AG08395 (cell line): ENCODE measurements at regions not wholly inside any gene's neighbourhood (a gene's known extent, or its start where the extent isn't known, plus 50 kb on each side); places are given as distances from the start of the nearest gene placed in this dataset.
A peak's percentile ranks its signal among the peaks of the same experiment; 100 is the strongest.
"Not testable (repeated sequence)": the region's sequence is repeated elsewhere in the genome, so short reads cannot be mapped to it uniquely, and the experiment has no call there.

Source experiments
- DNase-seq: peaks from one replicate; pipeline ENCODE4 v3.0.0; 2012; ENCODE audit warnings: mixed read lengths, low spot score

DNA sequence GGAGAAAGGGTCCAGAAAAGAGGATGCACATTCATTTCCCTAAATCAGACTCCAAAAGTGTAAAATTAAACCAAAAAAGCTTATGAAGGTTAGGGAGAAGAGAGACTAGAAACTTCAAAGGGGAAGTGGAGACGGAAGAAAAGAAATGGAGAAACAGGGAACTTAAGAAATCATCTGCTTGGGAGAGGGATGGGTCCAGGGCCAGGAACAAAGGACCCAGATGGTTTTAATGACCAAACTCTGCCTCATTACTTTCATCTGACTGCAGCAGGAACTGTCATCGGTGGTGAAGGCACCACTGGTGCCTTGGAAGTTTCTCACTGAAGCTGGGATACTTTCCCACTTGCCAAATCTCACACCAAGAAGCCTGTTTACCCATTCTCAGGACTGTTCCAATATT is 70.5 kb upstream of the SLC4A7 start:
- DNase-seq: peak; percentile 73

DNA sequence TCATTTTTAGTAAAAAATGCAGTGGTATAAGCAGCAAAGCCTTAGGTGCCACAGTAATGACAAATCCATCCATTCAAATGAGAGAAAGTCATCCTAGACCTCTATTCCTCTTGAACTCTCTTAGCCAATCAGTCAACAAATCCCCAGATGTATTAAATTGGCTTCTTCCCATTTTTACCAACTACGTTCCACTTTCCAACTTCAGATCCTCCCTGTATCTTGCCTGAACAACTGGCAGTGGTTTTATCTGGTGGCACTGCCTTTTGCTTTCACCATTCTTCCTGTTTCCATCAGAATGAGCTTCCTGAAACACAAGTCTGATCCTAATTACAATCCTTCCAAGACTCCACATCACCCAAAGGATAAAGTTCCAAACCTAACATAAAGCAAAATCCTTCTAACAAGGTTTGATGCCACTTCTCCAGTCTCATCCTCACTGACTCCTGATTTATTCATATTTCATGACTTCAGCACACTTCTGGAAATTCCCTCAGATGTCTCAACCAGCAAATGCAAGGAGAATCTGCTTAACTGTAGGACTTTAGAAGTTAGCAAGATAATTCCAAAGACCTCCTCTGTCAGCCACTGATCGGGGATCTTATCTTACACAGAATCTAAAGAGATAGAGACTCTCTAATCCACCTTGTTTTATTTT is 69.8 kb upstream of the SLC4A7 start:
- DNase-seq: peak; percentile 20

GRCh38 chr3:27552708-27553107 is 68.5 kb upstream of the SLC4A7 start:
- peak; percentile 66 for DNase-seq

DNA sequence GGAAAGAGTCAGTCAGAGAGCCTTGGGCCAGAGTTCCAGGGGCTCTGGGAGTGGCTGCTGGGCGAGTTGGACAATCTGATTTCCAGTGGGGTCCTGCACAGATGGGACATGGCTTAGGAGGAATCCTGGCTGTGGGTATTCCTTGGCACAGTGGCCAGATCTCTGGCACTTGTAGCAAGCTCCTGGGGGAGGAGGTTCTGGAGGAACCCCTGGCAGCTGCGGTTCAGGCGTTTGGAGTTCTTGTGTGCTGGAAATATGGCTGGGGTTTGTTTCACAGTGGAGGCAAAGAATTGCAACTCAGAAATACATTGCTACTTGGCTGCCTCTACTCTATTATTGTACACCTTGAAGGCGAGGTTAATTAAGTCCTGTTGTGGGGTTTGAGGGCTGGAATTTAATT is 67.2 kb upstream of the SLC4A7 start:
- not testable (repeated sequence) for DNase-seq

- DNase-seq: no peak
Observed at GRCh38 chr3:27545061-27545460, 60.9 kb upstream of the SLC4A7 start.

- peak; percentile 33 for DNase-seq
Observed at GRCh38 chr3:27544372-27544865, 60.2 kb upstream of the SLC4A7 start.

GRCh38 chr3:27542476-27542875 is 58.3 kb upstream of the SLC4A7 start:
- DNase-seq: no peak

DNA sequence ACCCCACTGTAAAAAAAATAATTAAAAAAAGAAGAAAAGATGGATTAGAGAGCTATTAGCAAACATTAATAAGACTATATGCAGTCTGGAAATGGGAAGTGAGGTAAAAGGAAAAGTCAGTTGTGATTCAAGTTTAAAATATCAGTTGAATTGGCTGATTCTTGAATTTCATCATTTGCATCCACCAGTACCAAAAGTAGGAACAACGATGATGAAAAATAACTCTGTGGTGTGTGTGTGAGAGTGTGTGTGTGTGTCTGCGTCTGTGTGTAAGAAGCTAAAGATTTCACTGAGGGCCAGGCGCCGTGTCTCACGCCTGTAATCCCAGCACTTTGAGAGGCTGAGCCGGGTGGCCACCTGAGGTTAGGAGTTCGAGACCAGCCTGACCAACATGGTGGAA is 56.0 kb upstream of the SLC4A7 start:
- DNase-seq: no peak

DNA sequence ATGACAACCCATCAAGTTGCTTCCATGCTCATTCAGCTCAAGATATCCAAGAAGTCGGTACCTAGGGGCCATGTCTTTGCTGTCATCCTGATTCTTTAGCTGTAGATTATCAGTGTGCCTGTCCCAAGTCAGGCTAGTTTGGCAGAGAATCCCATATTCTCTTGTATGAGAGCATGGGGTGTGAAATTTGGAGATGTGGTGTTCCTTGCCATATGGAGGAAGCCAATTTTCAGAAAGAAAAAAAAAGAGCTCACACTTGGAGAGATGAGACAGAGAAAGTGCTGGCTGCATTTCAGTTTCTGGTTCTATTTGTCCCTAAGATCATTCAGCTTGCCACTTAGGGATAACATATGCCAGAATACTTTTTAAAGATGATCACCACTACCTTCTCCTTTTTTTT is 52.3 kb upstream of the SLC4A7 start:
- DNase-seq: no peak

DNA sequence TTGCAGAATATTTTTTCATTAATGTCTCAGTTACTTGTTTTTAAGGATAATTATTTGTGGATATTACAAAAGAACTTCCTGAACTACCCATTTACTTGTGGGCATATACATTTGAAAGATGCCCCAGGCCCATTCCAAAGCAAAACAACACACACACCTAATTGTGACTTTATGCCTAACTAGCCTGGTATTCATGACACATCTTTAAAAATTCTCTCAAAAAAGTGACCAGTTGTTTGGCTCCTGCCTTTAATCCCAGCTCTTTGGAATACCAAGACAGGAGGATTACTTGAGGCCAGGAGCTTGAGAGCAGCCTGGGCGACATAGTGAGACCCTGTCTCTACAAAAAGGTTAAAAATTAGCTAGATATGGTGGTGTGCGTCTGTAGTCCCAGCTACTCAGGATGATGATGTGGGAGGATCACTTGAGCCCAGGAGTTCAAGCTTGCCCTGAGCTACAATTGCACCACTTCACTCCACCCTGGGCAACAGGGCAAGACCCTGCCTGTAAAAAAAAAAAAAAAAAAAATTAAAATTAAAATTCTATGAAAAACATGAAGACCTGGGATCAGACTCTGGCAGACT is 51.7 kb upstream of the SLC4A7 start:
- DNase-seq: peak; percentile 31

DNA sequence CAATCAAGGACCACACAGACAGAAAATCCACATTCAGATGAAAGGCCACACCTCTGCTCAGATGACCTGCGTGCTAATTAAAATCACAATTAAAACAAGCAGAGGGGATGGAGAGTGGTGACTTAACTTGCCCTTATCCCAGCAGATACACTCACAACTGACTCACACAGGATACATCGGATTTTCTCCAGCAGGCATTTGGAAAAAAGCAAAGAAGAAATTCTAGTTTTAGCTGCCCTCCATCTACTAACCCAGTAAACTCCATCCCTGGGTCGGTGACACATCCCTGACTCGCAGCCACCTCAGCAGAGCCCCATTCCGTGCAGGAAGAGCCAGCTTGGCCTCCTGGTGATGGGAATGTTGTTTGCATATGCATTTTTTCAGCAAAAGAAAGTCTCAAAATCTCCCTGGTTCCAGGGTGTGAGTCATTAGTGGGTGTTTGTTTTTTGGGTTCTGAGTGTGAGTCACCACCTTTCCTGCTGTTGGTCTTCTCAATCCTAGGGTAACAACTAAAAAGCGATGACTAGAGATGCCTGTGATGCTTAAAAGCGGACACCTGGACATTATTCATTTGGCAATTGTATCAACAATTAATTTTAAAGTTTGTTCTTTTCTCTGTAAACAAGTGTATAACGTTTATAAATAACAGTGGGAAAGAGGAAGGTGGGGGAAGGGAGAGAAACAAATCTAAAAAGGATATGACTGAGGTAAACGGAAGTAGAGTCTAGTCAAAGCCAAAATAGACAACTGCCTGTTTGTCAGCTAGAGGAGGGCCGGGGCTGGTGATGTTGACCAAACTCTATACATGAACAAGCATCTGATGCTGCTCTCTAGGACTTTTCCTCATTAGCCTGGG is 49.8 kb upstream of the SLC4A7 start:
- peak; percentile 96 for DNase-seq
